Stimulated activated CD8-positive, alpha-beta memory T cell treated with anti-CD3 and anti-CD28 coated beads, Interleukin-4, amount 100 ng/mL, for 48 hours (primary cell): ENCODE measurements at regions not wholly inside any gene's neighbourhood (a gene's known extent, or its start where the extent isn't known, plus 50 kb on each side); places are given as distances from the start of the nearest gene placed in this dataset.

Experiments used
- DNase-seq: peaks from one replicate; pipeline ENCODE4 v3.0.0-alpha.2; 2020

DNA sequence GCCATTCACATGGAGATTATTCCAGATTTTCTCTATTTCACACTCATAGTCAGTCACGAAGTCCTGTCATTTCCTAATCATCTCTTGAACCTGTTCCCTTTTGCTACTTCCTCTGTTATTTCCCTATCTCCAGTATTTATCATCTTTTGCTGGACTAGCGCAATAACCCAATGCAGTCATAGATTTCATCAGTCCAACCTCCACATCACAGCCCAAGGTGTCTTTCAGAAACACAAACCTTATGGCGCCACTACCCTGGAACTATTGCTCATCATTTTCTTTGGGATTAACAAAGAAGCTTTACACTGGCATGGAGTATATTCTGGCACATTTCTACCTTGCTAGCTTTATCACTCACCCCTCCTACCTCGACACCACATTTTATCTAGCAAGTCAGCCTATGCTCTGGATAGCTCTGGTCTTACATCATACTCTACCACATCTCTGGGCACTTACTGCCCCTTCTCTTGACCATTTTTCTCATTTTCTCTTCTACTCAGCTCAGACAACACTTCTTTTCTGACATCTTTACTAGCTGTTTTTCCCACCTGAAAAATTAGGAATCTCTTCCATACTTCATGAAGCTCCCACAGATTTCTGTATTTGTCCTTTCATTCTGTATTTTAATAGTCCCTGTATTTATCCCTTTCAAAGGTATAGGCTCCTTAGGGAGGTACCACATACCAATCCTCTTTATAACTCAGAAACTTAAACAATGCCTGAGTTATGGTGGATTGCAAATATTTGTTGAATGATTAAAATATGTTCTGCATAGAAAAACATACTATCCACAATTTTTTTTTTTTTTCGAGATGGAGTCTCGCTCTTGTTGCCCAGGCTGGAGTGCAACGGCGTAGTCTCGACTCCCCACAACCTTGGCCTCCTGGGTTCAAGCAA lies 534.7 kb downstream of the KLF12 start:
- DNase-seq, result no peak

DNA sequence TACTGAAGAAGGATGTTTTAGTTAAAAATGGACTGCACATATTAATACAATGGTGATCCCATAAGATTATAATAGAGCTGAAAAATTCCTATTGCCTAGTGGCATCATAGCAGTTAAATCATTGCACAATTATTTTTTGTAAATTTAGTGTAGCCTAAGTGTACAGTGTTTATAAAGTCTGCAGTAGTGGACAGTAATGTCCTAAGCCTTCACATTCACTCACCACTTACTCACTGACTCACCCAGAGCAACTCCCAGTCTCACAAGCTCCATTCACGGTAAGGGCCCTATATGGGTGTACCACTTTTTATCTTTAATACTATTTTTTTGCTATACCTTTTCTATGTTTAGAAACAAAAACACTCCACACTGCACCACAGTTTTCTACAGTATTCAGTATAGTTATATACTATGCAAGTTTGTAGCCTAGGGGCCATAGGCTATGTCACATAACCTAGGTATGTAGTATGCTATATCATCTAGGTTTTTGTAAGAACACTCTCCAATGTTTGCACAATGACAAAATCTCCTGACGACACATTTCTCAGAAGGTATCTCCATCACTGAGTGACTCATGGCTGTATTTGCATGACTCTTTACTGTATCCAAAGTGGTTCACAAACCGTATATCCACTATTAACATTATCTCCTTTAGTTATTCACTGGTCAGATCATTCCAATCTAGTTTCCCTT lies 536.0 kb downstream of the KLF12 start:
- DNase-seq, result no peak

DNA sequence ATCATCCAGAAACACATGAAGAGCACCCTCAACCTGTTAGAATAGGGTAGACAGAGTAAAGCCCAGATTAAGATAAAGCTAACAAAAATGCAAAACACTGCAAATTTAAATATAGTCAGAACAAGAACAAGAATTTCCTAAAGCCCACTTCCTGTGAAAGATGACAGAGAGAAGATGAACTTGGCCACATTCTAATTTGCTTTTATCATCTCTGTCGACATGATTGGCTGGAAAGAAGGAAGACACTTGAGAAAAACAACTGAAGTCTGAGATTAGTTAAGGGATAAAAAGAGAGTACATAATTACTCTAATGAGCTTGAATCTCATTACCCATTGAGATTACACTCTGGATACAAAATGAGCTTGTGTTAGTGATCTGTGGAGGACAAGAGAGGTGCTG lies 537.6 kb downstream of the KLF5 start:
- no peak for DNase-seq

DNA sequence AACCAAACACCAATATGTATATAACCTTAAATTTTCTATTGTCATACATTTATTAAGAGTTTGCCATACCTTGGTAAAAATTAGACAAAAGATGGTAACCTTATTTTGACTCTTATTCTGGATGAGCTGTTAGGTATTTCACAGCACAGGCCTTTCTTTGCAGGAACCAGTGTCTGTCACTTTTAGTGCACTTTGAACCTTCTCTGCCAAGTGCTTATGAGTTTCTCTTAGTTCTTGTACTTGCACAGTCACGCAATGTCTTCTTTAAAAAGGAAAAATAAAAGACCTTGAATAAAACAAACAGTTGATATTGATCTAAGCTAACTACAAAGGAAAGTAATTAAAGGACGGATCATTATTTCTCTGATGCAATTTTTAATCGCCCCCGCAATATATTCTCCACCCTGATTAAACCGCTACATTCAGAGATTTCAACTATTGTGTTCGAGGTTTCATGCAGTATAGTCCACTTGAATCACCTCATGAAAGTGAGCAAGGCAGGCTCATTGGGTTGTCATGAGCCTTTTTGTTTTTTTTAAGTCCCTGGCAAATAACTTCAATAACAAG lies 534.5 kb downstream of the KLF5 start:
- no peak for DNase-seq

DNA sequence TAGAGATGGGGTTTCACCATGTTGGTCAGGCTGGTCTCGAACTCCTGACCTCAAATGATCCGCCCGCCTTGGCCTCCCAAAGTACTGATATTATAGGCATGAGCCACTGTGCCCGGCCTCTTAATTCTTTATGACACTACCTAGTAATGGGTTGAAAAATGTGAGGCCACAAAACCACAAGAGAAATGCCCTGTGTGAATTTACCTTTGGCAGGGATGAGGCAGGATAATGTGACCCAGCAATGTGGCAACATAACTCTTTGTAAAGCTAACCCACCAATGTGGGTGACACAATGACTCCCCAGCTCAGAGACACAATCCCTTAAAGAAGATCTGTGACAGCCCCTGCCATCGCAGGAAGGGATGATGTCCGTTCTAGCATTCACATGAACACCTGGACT lies 533.1 kb downstream of the KLF5 start:
- DNase-seq, result no peak

DNA sequence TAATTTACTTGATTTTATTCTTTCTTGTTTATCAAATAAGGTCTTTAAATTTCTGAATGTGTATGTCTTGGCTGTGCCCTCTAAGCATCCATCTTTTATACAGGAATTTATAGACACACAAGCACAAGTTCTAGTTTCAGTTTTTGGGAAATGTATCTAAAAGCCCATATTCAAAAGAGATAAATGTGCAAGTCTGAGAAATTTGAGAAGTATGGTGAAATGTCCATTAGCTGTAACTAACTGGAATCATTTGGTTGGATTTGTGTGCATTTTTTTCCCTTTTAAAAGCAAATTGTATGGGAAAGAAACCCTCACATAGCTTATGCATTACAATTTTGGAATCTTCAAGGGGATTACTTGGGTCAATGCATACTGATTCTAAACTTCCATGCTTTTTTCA lies 532.0 kb downstream of the KLF5 start:
- DNase-seq, result no peak

DNA sequence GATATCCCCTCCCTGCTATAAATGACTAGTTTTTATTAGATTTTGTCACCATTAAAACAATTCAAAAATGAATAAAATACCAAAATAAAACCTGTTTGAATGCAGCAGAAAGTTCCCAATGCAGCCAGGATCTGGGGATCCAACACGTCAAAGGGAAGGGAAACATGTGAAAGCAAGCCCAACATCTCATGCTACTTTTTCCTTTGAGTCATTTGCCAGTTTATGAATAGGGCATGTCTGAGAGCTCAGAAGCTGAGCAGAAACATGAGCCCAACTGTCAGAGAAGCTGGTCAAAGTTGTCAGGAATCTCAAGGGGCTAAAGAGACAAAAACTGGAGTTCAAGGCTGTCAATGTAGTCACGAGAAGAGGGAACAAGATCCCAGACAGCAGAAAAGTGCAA lies 526.4 kb downstream of the KLF5 start:
- no peak for DNase-seq

DNA sequence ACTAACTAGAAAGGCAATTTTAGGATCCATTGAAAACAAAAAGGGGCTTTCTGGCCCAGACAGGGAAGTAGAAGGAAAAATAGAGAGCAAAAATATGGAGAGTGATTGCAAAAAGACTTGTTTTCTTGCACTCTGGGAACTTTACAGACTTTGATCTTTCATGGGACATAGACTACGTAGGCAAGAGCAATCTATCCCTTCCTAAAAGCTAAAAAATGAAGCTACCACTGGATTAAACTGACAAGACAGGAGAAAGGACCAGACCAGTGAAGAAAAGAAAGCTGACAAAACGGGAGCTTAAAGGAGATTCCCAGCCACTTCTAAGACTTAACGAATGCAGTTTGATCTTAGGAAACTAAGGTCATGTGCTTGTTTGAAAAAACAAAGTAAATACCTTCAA lies 524.5 kb downstream of the KLF5 start:
- DNase-seq, result no peak

DNA sequence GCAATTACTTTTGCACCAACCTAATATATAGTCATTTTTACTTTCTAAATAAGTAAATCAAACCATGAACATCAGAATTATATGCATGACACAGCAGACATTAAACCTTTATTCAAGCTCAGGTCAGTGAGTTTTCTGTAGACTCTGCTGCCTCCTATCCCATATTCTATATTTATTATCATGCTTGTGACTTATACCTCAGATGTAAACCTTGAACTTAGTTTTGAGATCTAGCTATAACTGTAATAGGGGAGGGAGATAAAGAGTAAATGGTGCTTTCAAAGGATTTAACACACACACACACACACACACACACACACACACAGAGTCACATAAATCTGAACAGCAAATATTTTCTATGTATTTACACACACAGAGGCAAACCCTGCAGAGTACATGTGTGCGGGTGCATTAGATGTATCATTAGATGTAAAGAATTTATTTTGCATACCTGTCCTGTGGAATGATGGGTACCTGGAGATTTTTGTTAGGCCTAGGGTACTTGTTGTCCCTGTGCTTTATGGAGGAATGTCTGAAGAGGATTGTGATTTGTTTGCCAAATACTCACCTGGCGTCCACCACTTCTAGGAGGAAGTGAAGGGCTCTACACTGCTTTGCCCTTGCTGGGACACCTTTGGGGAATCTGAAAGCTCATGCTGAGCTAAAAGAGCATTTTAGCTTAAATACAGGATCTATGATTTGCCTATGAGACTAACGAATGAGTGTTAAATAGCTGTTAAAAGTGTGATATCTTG lies 521.9 kb downstream of the KLF5 start:
- no peak for DNase-seq

DNA sequence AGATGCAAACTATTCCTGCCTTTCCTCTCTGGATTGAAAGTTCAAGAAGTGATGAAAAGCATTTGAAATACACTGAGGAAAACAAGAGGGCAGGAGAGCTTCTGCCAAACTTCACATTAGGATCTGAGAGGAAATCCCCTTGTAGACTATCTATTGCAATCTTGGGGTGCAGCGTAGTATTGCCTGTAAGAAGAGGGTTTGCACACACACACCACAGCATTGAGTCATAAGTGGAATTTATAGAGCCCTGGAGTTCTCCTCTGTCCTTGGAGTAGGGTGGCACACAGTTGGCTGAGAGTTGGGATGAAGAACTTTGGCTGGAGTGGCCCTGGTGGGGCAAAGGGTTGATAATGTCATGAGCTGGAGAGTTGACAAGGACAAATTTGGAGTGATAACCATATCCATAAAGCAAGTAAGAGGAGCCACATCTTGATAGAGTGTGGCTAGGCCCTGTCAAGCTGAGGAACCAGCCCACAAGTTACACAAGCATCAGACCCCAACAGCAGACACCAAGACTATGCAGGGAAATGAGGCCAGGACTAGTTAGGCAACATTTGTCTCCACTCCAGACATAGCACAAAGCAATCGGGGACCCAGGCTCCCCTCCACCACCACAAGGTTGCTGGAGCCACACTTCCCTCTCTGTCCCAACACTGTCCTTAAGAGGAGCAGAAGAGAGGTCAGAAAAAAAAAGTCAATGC lies 520.9 kb downstream of the KLF5 start:
- no peak for DNase-seq

DNA sequence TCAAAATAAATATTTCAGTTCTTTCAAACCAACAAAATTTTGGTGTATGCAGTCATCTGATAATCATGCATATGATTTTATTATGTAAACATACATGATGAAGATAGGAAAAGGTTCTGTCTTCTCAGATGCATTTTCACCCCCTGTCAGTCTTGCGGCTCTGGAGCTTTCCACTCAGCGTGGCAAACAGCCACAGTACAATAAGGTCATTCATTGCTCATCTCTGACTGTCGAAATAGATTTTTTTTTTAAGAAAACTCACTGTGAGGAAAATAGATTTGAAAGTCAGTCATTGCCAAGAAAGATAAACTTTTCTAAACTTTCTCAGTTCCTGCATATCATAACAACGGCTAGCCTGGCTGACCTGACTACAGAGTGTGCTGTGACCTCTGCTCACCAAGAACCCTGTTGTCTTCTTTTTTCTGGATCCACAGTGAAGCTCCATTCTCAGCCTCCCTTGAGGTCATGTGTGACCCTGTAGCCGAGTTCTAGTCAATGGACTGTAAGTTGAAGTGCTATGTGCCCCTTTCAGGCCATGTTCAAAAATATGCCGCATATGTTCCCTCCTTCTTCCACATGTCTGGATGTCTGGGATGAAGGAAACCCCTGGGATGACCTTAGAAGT lies 519.6 kb downstream of the KLF5 start:
- no peak for DNase-seq

DNA sequence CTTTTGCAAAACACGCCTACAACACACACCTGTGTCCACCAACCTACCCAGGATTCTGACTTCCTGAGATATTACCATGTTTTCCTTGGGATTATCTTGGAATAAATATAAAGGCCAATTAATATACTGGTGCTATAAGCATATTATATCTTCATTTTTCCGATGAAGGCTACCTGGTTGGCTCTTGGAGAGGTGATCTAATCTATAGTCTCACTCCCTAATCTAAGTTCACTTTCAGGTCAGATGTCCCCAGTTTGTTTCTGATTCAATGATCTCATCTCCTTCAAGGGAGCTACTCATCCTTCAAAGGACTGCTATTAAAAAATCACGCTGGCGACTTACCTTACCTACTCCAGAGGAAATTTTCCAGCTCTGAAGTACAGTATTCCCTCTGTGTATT lies 517.5 kb downstream of the KLF5 start:
- DNase-seq, result no peak

DNA sequence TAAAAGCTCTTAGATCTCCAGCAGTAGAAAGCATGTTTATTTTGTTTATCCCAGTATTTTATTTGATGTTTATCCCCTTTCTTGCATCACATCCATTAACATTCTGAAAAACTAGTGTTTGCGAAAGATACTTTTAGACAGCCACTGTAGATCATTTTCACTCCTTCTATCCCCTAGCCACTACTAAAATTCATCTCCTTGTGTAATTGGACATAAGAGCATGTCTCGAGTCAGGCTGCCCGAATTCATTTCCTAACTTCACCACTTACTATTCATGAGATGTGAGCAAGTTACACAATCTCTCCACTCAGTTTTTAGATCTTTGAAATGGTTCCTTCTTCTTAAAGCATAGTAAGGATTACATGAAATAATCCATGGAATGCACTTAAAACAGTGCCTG lies 514.0 kb downstream of the KLF5 start:
- DNase-seq, result no peak

DNA sequence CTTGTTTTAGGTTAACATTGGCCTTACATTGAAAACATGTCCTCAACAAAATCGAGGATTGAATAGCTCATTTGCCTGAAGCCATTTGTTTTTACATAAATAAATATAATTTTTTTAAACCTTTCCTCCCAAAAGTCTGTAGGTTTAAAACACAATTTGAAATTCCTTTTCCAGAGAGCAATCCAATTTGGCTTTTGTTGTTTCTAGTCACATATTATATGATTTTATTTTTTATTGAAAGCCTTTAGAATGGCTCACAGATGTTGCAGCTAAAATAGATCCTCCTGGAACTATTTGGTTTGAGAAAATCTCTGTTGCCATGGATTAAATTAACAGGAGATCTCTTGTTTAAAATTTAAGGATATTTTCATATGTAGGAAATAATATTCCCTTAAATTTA lies 512.6 kb downstream of the KLF5 start:
- no peak for DNase-seq

DNA sequence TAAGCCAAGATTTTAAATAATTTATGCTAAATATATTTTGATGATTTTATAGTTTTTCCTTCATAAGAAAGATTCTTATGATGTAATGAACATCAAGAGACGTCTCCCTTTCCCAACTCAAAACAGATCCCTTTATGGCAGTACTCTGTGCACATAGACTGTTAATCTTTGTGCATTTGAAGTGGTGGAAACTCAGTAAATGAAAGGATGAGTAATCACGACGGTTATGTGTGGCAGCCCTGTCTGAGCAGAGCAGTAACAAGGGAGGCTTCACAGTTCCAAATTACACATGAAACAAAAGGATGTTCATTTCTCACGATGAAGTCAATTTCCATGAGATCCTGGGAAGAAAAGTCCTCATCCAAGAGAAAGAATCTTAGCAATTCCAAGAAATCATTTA lies 498.1 kb downstream of the KLF5 start:
- no peak for DNase-seq

DNA sequence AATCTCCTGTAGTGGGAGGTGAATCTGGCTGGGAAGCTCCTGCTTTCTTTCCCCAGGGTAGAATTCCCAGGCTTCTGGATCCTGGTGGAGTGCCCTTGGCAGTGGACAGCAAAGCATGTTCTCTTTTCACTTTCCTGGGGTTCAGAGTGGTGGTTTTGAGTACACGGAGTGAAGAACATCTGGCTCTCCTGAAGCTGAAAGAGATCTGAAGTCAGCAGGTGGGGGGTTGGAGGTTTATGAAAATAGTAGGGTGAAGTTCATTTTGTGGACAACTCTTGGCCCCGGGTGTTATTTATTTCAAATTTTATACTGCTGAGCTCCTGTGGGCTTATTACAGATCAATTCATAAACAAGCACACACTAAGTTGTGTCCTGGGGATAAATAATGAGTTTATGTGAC lies 497.3 kb downstream of the KLF5 start:
- no peak for DNase-seq

DNA sequence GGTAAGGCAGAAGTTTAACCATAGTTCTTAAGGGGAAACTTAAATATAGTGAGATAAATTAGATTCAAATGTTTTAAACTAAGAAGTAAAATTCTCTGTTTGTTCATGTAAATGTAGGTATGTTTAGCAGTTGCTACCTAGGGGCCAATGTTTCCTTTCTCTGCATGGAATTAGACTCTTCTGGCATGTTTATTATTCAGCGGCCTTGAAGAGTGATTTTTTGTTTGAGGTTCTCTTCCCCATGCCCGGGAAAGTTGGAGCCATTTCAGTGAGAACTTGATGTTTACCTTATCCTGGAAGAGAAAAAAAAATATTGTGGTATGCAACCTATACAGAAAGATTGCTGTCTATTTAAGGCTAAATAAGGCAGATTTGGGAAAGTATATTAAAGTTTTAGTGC lies 492.9 kb downstream of the KLF5 start:
- DNase-seq, result no peak

DNA sequence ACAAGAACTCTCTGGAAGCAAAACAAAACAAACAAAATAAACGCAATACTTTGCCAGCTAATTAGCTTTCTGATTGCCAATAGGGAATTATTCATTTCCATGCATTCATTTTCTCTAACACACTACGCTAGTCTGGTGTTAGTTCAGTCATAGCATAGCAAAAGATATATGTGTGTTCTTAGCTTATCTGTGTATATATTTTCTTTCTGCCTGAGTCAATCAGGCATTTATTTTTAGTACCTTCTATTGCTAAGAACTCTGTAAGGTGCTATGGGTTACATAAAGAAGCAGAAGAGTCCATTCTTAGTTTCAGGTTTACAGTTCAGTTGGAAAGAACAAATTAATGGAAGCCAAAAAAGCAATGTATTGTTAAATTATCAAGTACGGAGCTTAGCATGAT lies 490.9 kb downstream of the KLF5 start:
- DNase-seq, result no peak

DNA sequence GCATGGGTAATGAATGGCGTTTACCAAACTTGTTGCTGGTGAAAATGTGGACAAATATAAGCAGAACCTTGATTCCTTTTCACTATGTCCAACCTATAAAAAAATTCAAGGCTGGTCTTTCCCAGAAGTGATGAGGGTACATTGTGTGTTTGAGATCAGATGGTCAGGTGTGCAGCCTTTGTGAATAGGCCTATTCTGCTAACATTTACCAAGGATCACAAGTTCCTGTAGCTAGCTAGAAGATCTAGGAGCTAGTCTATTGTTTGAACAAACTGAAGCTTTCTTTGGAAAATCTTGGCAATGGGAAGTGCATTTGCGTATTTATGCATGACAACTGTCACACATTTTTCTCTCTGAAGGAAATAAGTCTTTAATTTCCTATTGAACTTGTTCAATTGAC lies 489.6 kb downstream of the KLF5 start:
- no peak for DNase-seq

DNA sequence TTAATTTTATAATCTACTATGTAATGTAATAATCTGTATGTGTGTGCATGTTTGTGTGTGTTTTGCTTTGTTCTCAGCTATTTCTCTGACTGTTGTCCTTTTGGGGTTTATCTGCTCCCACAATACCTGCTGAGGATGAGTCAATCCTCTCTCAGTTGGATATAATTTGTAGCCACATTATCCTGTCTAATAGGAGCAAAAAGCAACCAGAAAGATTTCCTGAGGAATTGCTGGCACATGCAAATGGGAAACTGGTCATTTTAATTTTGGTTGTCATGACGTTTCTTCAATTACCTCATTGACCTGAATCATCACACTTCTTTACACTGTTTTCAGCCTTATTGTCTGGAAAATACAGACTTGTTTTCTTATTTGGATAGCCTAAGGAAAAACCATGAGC lies 488.4 kb downstream of the KLF5 start:
- no peak for DNase-seq

DNA sequence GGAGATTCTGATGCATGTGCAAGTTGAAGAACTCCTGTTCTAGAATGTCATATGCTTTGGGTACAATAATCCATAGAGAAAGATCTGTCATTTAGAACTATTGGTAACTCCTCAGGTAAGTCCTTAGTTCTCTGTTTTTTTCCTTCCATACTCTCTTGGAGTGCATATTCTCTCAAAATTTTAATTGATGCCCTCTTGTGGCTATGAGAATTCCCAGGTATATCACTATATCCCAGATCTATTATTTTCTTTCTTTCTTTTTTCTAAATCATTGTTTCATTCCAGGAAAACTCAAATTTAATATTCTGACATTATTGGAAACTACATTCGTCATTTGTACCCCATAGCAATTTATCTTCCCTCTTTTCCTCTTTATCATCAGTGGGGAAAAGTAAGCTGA lies 485.4 kb downstream of the KLF5 start:
- DNase-seq, result no peak

DNA sequence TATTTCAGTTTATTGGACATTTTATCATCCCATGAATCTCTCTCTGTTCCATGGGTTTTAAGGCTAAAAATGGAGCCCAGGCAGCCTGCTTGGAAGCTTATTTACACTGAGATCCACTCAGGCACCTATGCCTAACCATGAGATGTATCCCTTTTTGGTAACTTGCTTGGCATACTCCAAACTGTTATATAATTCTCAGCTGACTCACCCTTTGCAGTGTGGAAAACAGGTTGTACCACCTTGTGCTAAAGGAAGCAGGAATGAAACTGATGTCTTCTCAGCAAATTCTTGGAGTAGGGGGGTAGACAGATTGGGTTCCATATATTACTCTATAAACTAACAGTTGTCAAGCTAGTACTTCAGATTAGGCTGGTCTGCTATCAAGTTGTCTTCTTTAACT lies 483.6 kb downstream of the KLF5 start:
- DNase-seq, result no peak
